ENCODE measurements at regions not wholly inside any gene's neighbourhood (a gene's known extent, or its start where the extent isn't known, plus 50 kb on each side); places are given as distances from the start of the nearest gene placed in this dataset.

DNA sequence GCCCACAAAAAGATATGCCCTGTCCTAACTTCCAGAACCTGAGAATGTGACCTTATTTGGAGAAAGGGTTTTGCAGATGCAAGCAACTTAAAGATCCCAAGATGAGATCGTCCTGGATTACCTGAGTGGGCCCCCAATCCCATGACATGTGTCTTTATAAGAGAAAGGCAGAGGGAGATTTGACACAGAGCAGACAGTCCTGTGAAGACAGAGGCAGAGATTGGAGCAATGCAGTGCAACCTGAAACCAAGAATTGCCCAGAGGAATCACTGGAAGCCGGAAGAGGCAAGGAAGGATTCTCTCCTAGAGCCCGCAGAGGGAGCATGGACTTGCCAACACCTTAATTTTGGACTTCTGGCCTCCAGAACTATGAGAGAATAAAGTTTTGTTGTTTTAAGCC, 171.5 kb downstream of the SMIM20 start:
- DNase-seq: no peak

GRCh38 chr4:26086621-26087441, 172.8 kb downstream of the SMIM20 start:
- intact Hi-C loops (cut with DNase I): no loop called here
- DNase-seq: no peak
- TF ChIP-seq, protein P1, sequence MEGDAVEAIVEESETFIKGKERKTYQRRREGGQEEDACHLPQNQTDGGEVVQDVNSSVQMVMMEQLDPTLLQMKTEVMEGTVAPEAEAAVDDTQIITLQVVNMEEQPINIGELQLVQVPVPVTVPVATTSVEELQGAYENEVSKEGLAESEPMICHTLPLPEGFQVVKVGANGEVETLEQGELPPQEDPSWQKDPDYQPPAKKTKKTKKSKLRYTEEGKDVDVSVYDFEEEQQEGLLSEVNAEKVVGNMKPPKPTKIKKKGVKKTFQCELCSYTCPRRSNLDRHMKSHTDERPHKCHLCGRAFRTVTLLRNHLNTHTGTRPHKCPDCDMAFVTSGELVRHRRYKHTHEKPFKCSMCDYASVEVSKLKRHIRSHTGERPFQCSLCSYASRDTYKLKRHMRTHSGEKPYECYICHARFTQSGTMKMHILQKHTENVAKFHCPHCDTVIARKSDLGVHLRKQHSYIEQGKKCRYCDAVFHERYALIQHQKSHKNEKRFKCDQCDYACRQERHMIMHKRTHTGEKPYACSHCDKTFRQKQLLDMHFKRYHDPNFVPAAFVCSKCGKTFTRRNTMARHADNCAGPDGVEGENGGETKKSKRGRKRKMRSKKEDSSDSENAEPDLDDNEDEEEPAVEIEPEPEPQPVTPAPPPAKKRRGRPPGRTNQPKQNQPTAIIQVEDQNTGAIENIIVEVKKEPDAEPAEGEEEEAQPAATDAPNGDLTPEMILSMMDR (IDR thresholded peaks at IDR 0.05): no peak
- Histone ChIP-seq H3K27ac (no peak overlapping the region), H3K27me3 (no peaks in the 10 kb centered on the region), H3K36me3 (no peaks in the 10 kb centered on the region), H3K4me3 (no peak overlapping the region), H3K9me3 (peaks cover 0 to 18% of the 10 kb centered on the region in 2 donors), H3K4me1 (peaks cover 4 to 32% of the 10 kb centered on the region in 2 donors)
- no peak for ATAC-seq

More for the DNA sequence above, 171.5 kb downstream of the SMIM20 start:
- Histone ChIP-seq H3K4me3 (no peak overlapping the region), H3K9me3 (peaks cover 0 to 7% of the 10 kb centered on the region in 2 donors), H3K4me1 (peaks cover 4 to 44% of the 10 kb centered on the region in 2 donors), H3K27ac (no peak overlapping the region), H3K27me3 (no peaks in the 10 kb centered on the region), H3K36me3 (no peaks in the 10 kb centered on the region)
- intact Hi-C loops (cut with DNase I): no loop called here
- no peak for ATAC-seq
- TF ChIP-seq, protein P1 (IDR thresholded peaks at IDR 0.05): no peak

DNA sequence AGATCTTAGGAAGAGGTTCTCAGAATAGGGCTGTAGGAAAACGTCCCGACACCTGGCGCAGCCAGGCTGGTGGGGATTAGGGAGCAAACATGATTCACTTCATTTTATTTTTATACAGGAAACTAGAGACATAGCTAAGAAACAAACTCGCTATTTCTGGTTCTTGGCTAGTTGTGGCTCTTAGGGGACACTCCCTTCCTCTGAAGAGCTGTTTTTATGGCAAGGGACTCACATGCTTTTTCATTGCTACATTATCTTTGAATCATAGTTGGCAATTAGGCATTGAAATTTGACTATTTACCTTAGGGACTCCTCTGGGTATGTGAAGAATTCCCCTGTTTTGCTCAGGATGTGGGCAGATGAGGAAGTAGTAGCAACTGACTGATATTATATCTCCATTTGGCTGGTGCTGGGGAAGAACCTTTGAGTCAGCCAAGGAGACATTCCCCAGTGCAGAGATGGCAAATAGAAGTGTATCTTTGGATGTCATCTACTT, 174.5 kb downstream of the SMIM20 start:
- TF ChIP-seq, protein P1 (IDR thresholded peaks at IDR 0.05): no peak
- H3K4me1 ChIP-seq: peaks cover 4 to 16% of the 10 kb centered on the region in 2 donors
- intact Hi-C loops (cut with DNase I): no loop called here
- H3K36me3 ChIP-seq: no peaks in the 10 kb centered on the region
- peaks cover 0 to 18% of the 10 kb centered on the region in 2 donors for H3K9me3 ChIP-seq
- no peak for DNase-seq
- no peak overlapping the region for H3K4me3 ChIP-seq
- H3K27me3 ChIP-seq: no peaks in the 10 kb centered on the region
- peak; percentile 49 for ATAC-seq
- peak overlapping the region in 1 of 2 donors; percentile 35 for H3K27ac ChIP-seq

GRCh38 chr4:26093551-26093950, 179.5 kb downstream of the SMIM20 start:
- intact Hi-C loops (cut with DNase I): no loop called here
- no peak for ATAC-seq
- no peak overlapping the region for H3K4me3 ChIP-seq

GRCh38 chr4:26094076-26094475, 180.1 kb downstream of the SMIM20 start:
- H3K4me1 ChIP-seq: peaks cover 0 to 4% of the 10 kb centered on the region in 2 donors
- no peak overlapping the region for H3K4me3 ChIP-seq
- H3K36me3 ChIP-seq: no peaks in the 10 kb centered on the region
- no peaks in the 10 kb centered on the region for H3K27me3 ChIP-seq
- peaks cover 0 to 24% of the 10 kb centered on the region in 2 donors for H3K9me3 ChIP-seq
- TF ChIP-seq, protein P1 (IDR thresholded peaks at IDR 0.05): no peak
- DNase-seq (no peak), ATAC-seq (no peak)
- peak overlapping the region in 1 of 2 donors; percentile 78 for H3K27ac ChIP-seq
- intact Hi-C loops (cut with DNase I): no loop called here

More at GRCh38 chr4:26093551-26093950, 179.5 kb downstream of the SMIM20 start:
- Histone ChIP-seq H3K9me3 (peaks cover 0 to 19% of the 10 kb centered on the region in 2 donors), H3K36me3 (no peaks in the 10 kb centered on the region), H3K27ac (peak overlapping the region in 1 of 2 donors; percentile 78), H3K4me1 (peaks cover 0 to 5% of the 10 kb centered on the region in 2 donors), H3K27me3 (no peaks in the 10 kb centered on the region)
- TF ChIP-seq, protein P1 (IDR thresholded peaks at IDR 0.05): no peak
- DNase-seq: no peak

Data from left lung (tissue), 4 donors.